Activated CD4-positive, alpha-beta T cell treated with anti-CD3 and anti-CD28 coated beads for 24 hours (primary cell): ENCODE measurements at regions not wholly inside any gene's neighbourhood (a gene's known extent, or its start where the extent isn't known, plus 50 kb on each side); places are given as distances from the start of the nearest gene placed in this dataset.
"Not testable (repeated sequence)": the region's sequence is repeated elsewhere in the genome, so short reads cannot be mapped to it uniquely, and the experiment has no call there.

ENCODE experiments used
- DNase-seq, 2 donors: peaks; one replicate each; pipeline ENCODE4 v3.0.0-alpha.2; 2020; ENCODE audit warnings: low read depth in 2 of 2

DNA sequence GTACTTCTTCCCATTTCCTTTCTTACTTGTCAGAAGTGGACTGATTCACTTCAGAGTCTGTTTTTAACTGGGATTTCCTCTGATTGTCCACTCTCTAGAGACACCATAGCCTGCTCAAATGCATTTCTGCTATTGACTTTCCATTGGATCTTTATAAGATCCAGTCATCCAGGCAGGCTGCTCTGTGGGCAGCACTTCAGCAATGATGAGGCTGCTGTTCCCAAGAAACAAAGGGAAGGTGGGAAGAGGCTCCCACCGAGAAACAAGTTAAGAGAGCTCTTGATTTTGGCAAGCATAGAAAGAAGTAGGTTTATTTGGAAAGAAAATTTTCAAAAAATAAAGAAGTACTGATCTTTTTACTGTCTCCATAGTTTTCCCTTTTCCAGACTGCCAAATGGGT is 125.8 kb upstream of the STARD13 start:
- no peak for DNase-seq

DNA sequence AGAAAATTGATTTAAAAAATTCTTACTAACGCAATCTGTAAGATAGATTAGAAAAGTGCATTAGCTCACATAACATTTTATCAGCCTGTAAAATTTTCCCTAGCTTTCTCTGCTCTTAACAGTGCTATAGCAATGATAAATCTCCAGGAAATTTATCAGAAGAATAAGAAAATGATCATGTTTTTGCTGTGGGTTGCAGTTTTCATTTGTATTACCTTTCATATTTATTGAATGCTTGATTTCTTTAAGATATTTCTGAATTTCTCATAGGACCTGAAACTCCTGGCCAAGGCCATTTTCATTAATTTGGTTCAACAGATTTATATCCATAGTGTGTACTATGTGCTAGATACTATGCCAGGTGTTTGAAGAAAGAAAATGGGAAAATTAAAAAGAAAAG is 130.3 kb upstream of the STARD13 start:
- no peak for DNase-seq

DNA sequence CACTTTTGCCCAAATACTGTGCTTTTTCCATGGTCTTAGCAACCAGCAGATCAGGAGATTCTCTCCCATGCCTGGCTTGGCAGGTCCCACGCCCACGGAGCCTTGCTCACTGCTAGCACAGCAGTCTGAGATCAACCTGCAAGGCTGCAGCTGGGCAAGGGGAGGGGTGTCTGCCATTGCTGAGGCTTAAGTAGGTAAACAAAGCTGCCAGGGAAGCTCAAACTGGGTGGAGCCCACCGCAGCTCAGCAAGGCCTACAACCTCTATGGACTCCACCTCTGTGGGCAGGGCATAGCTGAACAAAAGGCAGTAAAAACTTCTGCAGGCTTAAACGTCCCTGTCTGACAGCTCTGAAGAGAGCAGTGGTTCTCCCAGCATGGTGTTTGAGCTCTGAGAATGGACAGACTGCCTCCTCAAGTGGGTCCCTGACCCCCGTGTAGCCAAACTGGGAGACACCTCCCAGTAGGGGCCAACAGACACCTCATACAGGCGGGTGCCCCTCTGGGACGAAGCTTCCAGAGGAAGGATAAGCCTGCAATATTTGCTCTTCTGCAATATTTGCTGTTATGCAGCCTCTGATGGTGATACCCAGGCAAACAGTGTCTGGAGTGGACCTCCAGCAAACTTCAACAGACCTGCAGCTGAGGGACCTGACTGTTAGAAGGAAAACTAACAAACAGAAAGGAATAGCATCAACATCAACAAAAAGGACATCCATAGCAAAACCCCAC is 132.8 kb upstream of the STARD13 start:
- DNase-seq: not testable (repeated sequence)

DNA sequence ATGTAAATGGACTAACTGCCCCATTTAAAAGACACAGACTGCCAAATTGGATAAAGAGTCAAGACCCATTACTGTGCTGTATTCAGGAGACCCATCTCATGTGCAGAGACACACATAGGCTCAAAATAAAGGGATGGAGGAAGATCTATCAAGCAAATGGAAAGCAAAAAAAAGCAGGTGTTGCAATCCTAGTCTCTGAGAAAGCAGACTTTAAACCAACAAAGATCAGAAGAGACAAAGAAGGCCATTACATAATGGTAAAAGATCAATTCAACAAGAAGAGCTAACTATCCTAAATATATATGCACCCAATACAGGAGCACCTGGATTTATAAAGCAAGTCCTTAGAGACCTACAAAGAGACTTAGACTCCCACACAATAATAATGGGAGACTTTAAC is 134.6 kb upstream of the STARD13 start:
- DNase-seq: not testable (repeated sequence)

DNA sequence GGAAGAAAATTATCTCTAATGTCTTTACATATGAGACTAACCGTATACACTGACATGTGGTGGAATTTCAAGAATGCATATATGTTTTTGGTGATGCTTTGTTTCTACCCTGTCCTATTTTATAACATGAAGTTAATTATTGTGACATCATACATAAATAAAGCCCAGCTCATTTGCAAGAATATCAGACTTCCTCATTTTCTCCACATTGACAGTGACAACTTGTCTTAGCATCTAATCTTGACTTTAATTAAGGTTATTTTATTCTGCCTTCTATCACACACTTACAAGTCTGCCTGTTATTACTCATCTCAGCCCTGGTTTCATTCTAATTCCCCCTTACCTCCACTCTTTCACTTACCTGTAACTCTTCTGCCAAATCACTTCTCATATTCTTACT is 140.6 kb upstream of the STARD13 start:
- DNase-seq: no peak

DNA sequence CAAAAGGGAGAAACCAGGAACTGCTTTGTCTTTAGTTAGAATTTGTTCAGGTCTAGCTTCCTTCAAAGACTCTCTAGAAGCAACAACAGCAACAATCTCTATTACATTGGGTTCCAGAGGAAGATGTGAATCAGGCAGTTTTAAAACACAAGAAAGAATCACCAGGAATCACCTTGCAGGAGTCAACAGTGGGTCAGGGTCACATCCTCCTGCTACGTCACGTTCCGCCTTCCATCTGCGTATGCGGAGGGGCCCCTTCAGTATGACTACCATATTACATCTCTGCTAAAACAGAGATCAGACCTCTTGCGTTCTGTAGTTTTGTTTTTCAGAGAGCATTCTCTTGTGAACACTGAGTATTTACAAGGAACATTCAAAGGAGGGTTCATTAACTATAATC is 147.8 kb upstream of the STARD13 start:
- DNase-seq: no peak

DNA sequence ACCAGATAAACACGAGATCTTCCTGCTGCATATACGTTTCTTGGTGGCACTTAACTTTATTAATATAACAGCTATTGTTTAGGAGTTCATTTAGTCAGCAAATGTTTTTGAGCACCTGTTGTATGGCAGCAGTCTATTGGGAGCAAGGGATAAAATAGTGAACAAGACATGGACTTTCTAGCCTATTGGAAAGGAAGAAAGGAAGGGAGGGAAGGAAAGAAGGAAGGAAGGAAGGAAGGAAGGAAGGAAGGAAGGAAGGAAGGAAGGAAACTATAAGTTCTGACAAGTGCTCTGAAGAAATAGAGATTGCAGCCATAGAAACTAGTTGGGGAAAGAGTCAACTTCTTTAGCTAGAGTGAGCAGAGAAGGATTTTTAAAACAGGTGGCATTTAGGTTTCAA is 149.1 kb upstream of the STARD13 start:
- no peak for DNase-seq

DNA sequence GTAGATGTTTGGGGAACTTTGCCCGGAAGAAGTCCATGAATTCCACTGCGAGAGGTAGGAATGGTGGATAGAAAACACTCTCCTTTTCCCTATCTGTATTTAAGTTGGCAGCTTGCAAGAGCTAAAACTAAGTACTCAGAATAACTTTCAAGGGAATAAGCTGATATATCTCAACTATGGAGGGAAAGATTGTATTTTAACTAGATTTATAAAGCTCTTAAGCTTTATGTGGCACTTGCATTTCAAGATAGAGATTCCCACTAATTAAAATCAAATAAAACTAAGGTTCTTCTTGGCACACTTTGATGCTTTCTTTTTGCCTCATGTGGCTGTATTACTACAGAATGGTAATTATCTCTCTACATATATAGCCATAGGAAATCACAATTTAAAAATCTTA is 149.7 kb upstream of the STARD13 start:
- DNase-seq: no peak

DNA sequence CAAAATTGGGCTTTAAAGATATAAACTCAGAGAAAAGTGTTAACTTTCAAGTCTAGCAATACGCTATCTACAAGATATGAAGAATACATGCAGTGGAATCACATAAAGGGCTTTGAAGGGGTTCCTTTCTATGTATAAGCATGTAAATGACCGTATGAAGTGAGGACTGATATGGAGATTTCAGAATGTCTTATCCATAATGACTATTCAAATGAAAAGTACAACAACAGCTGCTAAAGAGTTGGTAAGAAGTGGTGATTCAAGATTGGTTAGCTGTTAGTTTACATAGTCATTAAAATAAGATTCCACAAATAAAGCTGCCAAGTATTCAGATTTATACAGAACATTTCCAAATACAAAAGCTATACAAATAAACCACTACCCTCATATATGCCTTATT is 153.4 kb upstream of the STARD13 start:
- DNase-seq: no peak

DNA sequence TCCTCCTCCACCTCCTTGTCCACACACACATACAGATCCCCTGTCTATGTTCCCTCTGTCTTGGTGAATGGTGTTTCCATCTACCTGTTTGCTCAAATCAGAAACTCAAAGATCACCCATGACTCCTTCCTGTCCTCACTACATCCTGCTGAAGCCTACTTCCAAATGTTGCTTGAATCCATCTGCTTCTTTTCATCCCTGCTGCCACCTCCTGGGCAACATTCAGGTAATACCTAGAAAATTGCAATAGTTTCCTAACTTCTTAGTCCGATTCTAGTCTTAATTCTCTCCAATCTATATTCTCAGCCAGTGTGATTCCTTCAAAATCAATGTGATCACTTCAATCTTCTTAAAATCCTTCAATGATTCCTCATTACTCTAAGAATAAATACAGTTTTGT is 155.5 kb upstream of the STARD13 start:
- no peak for DNase-seq

DNA sequence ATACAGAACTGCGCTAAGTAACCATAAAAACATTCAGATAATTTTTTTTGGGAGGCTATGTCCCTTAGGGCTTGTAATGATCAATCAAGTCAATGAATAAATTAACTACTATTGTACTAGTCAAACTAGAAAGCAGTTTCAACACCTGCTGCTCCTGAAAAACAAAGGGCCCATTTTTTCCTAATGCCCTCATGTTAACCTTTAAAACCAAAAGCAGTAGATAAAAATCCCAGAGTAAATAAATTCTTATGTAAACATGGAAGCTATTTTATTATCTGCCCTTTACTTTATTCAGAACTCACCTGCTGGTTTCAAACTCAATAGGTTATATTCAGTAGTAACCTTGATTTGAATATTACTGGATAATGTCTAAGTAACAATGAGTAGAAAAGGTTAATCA is 159.5 kb upstream of the STARD13 start:
- no peak for DNase-seq

DNA sequence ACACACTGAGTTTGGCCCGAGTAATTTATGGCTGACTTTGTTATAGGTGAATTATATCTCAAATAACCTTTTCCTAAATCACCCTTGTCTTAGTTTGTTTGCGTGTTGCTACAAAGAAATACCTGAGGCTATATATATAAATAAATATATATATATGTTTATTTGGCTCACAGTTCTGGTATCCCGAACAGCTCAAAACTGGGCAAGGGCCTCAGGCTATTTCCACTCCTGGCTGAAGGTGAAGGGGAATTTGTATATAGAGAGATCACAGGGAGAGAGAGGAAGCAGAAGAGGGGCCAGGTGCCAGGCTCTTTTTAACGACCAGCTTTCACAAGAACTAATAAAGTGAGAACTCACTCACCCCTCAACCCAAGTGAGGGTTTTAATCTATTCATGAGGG is 159.9 kb upstream of the STARD13 start:
- DNase-seq: no peak

DNA sequence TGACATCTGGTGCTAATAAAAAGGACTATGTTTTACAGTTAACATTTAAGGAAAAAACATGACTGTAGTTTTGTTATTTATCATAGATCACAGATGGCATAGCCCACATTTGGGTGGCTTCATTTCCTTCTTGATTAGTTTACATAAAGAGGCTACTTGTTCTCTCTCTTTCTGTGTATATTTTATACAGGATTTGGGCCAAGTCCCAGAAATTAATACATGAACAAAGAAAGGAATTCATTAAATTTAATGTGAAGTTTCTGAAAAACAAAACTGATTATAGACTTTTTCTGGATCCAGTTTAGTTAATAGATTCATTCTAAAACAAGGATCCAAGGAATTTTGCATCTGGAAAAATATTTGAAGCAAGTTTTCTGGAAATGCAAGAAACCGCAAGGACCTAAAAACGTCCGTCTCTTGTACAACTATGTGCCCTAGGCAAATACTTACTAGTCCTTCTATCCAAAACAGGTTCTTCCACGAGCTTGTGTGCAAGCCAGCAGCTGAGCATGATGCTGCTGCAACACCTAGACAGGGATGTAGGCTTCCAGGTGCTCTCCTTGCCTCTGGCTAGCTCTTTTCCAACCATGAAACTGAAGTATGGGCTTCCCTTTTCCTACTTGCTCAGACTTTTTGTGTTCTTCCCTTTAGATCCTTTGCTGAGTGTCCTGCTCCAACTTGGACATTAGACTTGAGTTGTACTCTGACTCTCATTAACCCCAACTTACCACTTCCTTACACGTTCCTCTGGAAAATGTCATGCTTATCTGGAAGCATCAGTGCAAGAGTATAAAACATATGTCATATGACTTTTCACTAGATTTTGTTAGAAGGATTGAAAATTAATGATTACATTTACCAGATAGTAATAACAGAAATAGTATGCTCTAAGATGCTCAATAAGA is 161.5 kb upstream of the STARD13 start:
- no peak for DNase-seq

DNA sequence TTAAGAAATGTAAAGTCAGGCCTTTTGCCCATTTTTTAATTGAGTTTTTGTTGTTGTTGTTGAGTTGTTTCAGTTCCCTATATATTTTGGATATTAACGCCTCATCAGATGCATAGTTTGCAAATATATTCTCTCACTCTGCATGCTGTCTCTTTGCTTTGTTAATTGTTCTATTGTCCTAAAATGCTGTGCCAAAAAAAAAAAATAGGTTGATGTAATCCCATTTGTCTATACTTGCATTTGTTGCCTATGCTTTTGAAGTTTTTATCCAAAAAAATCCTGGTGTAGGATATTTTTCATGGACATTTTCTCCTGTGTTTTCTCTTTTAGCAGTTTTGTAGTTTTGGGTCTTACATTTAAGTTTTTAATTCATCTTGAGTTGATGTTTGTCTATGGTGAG is 163.3 kb upstream of the STARD13 start:
- no peak for DNase-seq

DNA sequence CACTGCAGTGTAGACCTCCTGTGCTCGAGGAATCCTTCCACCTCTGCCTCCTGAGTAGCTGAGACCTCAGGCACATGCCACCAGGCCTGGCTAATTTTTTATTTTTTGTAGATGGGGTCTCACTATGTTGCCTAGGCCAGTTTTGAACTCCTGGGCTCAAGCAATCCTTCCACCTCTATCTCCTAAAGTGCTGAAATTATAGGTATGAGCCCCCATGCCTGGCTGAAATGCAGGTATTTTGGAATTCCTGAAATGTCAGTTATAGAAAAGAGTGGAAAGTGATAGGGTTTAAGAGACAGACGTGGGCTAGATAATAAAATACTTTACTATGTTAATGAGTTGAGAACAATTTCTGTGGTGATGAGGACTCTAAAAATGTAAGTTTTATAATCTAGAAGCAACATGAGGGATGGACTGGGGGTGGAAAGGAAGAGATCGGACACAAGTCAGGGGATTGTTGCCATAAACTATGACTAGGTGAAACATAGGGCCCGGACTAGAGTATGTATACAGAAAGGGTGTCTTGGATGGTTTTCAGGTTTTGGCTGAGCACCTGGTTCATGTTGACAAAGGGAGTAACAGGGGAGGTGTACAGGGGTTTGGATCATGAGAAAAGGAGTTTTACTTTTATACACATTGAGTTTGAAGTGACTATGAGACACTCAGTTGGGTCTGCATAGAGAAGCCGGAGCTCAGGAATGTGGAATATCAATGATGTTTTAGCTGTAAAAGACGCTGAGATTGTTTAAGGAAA is 165.6 kb upstream of the STARD13 start:
- DNase-seq: no peak

DNA sequence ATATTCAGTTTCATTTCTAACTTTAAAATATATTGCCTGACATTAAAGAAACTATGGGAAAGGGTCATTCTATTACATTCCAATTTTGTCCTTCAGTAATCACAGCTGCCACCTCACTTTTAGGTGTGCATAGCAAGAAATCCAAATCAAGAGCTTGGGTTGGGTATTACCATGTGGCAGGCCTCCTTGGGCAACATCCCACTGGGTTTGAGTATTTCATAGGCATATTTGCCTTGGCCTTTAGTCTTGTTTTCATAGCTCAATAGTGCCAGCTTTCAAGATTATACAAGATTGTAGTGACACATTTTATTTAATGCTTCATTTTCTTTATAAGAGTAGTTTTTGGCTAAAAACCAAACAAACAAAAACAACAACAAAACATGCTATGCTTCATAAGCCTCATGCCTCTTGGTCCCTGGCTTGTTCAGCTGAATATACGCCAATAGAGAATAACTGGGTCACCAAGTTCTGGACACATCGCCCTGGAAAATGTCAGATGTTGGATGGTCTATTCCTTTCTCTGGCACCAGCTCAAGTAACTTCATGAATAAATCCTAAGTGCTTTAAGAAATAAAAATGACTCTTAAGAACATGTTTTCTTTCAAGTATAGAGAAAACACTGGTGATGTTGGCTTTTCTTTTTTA is 167.4 kb upstream of the STARD13 start:
- DNase-seq: no peak

DNA sequence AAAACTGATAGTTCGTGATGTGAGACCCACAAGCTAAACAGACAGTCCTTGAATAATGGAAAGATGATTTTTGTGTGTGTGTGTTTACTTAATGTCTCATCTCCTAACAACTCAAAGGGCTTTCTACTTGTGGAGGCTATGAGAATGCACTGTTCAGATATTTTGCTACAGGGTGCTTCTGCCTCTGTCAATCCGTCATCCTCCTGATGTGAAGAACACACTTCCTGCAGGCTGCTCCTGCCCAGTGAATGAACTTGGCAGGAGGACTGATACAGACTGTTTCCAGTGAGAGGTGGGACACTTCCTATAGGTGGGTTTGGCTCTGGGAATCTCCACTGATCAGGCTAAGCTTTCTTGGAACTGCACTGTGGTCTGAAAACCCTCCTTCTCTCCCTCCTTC is 168.4 kb upstream of the STARD13 start:
- no peak for DNase-seq

DNA sequence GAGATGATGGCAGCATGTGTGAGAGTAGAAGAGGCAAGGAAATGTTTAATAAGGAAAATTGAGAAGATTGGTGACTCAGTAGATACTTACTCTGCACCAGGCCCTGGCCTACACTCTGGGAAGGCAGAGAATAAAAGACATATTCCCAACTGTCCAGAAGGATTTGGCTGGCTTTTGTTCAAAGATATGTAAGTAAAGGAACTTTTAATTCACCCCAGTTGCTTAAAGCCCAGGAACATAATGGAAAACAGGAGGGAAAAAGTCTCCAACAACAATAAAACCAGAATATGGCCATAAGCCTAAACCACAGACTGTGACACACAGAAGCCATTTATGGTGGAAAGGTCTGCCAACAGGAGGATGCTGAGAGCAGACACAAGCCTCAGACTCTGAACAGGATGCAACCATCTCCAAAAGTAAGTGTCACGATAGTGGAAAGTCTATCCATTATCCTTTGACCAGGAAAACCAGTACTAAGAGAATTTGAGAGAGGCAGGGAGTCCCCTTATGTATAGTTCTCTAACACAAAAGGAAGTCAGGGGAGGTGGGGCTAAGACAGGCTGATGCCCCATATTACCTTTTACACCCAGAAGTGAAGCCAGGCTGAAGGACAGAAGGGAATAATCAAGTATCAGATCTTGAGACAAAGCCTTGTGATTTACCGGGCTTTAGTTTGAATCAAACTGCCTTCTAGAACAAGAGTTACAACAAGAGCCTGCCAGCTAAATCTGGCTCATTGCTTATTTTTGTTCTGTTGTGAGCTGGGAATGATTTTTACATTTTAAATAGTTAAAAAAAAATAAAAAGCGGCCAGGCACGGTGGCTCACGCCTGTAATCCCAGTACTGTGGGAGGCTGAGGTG is 169.5 kb upstream of the STARD13 start:
- no peak for DNase-seq

DNA sequence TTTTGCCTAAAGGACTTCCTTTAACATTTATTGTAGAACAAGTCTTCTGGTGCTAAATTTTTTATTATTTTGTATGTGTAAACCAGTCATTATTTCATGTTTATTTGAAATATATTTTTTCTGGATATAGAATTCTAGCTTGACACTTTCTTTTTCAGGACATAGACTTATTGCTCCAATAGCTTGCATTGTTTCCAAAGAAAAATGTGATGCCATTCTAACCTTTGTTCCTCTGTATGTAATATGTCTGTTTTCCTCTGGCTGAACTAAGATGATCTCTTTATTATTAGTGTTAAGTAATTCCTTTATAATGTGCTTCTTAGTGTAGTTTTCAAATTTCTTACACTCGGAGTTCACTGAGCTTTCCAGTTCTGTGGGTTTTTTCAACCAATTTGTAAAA is 174.1 kb upstream of the STARD13 start:
- no peak for DNase-seq

DNA sequence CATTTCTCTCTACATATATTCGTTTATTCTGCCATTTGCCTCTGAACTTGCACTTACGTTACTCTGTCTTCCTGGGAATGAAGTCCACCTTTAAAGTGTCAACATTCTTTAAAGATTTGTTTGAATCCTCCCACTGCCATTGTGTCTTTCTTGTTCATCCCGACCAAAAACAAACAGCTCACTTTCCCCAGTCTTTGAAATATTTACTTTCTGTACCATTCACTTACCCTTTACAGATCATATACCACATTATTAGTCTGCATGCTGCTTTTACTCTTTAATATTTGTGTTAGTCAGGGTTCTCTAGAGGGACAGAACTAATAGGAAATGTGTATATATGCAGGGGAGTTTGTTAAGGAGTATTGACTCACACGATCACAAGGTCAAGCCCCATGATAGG is 176.6 kb upstream of the STARD13 start:
- DNase-seq: no peak

DNA sequence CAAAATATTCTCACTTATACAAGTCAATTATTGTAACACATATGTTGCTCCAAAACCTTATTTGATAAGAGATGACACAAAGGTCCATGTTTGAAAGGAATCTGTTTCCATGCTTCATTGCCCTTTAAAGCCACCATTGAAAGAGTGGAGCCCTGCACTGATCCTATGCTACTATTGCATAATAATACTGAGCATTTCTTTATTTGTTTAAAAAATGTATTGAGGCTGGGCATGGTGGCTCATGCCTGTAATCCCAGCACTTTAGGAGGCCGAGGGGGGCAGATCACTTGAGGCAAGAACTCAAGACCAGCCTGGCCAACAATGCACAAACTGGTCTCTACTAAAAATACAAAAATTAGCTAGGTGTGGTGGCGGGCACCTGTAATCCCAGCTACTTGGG is 178.8 kb upstream of the STARD13 start:
- no peak for DNase-seq
